NOMO-1 treated with dmso at 0.1 percent for 144 hours (cell line): ENCODE measurements at regions not wholly inside any gene's neighbourhood (a gene's known extent, or its start where the extent isn't known, plus 50 kb on each side); places are given as distances from the start of the nearest gene placed in this dataset.
"Not testable (repeated sequence)": the region's sequence is repeated elsewhere in the genome, so short reads cannot be mapped to it uniquely, and the experiment has no call there.

Experiments used
- DNase-seq: peaks from one replicate; lab custom pipeline; 2025; ENCODE audit not compliant: unreplicated experiment; lab: John Stamatoyannopoulos, UW

- peak; percentile 37 for DNase-seq
Measured at GRCh38 chr16:87203060-87203656, 114.0 kb downstream of the C16orf95 start.

GRCh38 chr16:87206646-87207451 lies 110.3 kb downstream of the C16orf95 start:
- no peak for DNase-seq

GRCh38 chr16:87207509-87207908 lies 109.7 kb downstream of the C16orf95 start:
- DNase-seq: no peak

- DNase-seq: no peak
Measured at GRCh38 chr16:87207965-87208364, 109.2 kb downstream of the C16orf95 start.

GRCh38 chr16:87208968-87209367 lies 108.2 kb downstream of the C16orf95 start:
- DNase-seq: not testable (repeated sequence)

GRCh38 chr16:87209808-87210512 lies 107.2 kb downstream of the C16orf95 start:
- no peak for DNase-seq

GRCh38 chr16:87210894-87211293 lies 106.3 kb downstream of the C16orf95 start:
- DNase-seq: no peak

- DNase-seq: no peak
Measured at GRCh38 chr16:87212026-87212425, 105.2 kb downstream of the C16orf95 start.

- DNase-seq: no peak
Measured at GRCh38 chr16:87213536-87213935, 103.7 kb downstream of the C16orf95 start.

GRCh38 chr16:87216148-87216840 lies 100.9 kb downstream of the C16orf95 start:
- DNase-seq: no peak

- DNase-seq: no peak
Measured at GRCh38 chr16:87216841-87217275, 100.3 kb downstream of the C16orf95 start.

GRCh38 chr16:87217802-87218201 lies 99.4 kb downstream of the C16orf95 start:
- DNase-seq: not testable (repeated sequence)

GRCh38 chr16:87218281-87219055 lies 98.7 kb downstream of the C16orf95 start:
- no peak for DNase-seq

GRCh38 chr16:87219287-87219909 lies 97.8 kb downstream of the C16orf95 start:
- DNase-seq: no peak

GRCh38 chr16:87221633-87222032 lies 95.6 kb downstream of the C16orf95 start:
- no peak for DNase-seq

GRCh38 chr16:87222335-87222734 lies 94.9 kb downstream of the C16orf95 start:
- DNase-seq: no peak

GRCh38 chr16:87223656-87224248 lies 93.4 kb downstream of the C16orf95 start:
- DNase-seq: no peak

GRCh38 chr16:87226926-87227295 lies 90.3 kb downstream of the C16orf95 start:
- DNase-seq: no peak

GRCh38 chr16:87227296-87227951 lies 89.8 kb downstream of the C16orf95 start:
- no peak for DNase-seq
